ENCODE measurements at regions not wholly inside any gene's neighbourhood (a gene's known extent, or its start where the extent isn't known, plus 50 kb on each side); places are given as distances from the start of the nearest gene placed in this dataset.

GRCh38 chr10:111356571-111356970, 279.7 kb downstream of the ADRA2A start:
- no peak for DNase-seq

- DNase-seq, result no peak
These were observed 281.0 kb downstream of the ADRA2A start for GRCh38 chr10:111357859-111358258.

GRCh38 chr10:111360260-111360925, 283.6 kb downstream of the ADRA2A start:
- DNase-seq, result no peak

- no peak for DNase-seq
These were observed 290.7 kb downstream of the ADRA2A start for GRCh38 chr10:111367531-111367930.

GRCh38 chr10:111370101-111370500, 293.3 kb downstream of the ADRA2A start:
- no peak for DNase-seq

GRCh38 chr10:111373696-111374095, 296.9 kb downstream of the ADRA2A start:
- DNase-seq, result no peak

GRCh38 chr10:111379534-111380187, 302.8 kb downstream of the ADRA2A start:
- DNase-seq, result no peak

GRCh38 chr10:111384556-111384955, 307.7 kb downstream of the ADRA2A start:
- no peak for DNase-seq

- no peak for DNase-seq
These were observed 314.2 kb downstream of the ADRA2A start for GRCh38 chr10:111390813-111391563.

- DNase-seq, result no peak
These were observed 315.3 kb downstream of the ADRA2A start for GRCh38 chr10:111392159-111392558.

GRCh38 chr10:111392910-111393309, 316.1 kb downstream of the ADRA2A start:
- DNase-seq, result no peak

- DNase-seq, result no peak
These were observed 333.9 kb downstream of the ADRA2A start for GRCh38 chr10:111410740-111411139.

GRCh38 chr10:111425459-111425858, 348.6 kb downstream of the ADRA2A start:
- no peak for DNase-seq

- no peak for DNase-seq
These were observed 352.6 kb downstream of the ADRA2A start for GRCh38 chr10:111429288-111430028.

GRCh38 chr10:111430070-111430469, 353.2 kb downstream of the ADRA2A start:
- DNase-seq, result no peak

- no peak for DNase-seq
These were observed 355.8 kb downstream of the ADRA2A start for GRCh38 chr10:111432588-111432987.

GRCh38 chr10:111435871-111436270, 359.0 kb downstream of the ADRA2A start:
- DNase-seq, result no peak

- DNase-seq, result no peak
These were observed 362.4 kb downstream of the ADRA2A start for GRCh38 chr10:111439034-111439842.

GRCh38 chr10:111440501-111440900, 363.7 kb downstream of the ADRA2A start:
- DNase-seq, result no peak

GRCh38 chr10:111445667-111446066, 368.8 kb downstream of the ADRA2A start:
- DNase-seq, result no peak

- no peak for DNase-seq
These were observed 370.1 kb downstream of the ADRA2A start for GRCh38 chr10:111446966-111447365.

GRCh38 chr10:111452153-111452552, 375.3 kb downstream of the ADRA2A start:
- no peak for DNase-seq
